Ovary (tissue), 7 donors: ENCODE measurements at regions not wholly inside any gene's neighbourhood (a gene's known extent, or its start where the extent isn't known, plus 50 kb on each side); places are given as distances from the start of the nearest gene placed in this dataset.
"Not testable (repeated sequence)": the region's sequence is repeated elsewhere in the genome, so short reads cannot be mapped to it uniquely, and the experiment has no call there.

Source experiments
- DNase-seq, 5 donors: peaks; one replicate each; pipeline ENCODE4 v3.0.0-alpha.2; 2019 to 2020
- H3K27ac ChIP-seq, 2 donors: fragments of 200-600 bp; one replicate each; pipeline versions ENCODE4 v1.5.1 to v1.8.0; 2019 to 2022
- H3K27me3 ChIP-seq: fragments of 200-600 bp; one replicate; pipeline ENCODE4 v1.8.0; 2022
- H3K36me3 ChIP-seq: fragments of 200-600 bp; sonication (generic); one replicate; pipeline ENCODE4 v1.5.1; 2019
- H3K4me1 ChIP-seq: one replicate; pipeline ENCODE4 v1.8.1; 2013; ENCODE audit warnings: mild to moderate bottlenecking, moderate library complexity; ENCODE audit not compliant: insufficient read depth
- H3K4me3 ChIP-seq: fragments of 200-600 bp; sonication (generic); one replicate; pipeline ENCODE4 v1.5.1; 2017
- H3K9me3 ChIP-seq, 2 donors: fragments of 200-600 bp in 1 of 2; sonication (generic) in 1 of 2; one replicate each; pipeline versions ENCODE4 v1.5.1 to v1.8.1; 2013 to 2019; ENCODE audit warnings: mild to moderate bottlenecking in 1 of 2, moderate library complexity in 1 of 2
- CTCF ChIP-seq, 3 donors: fragments of 450-650 bp in 2 of 3; fragments of 200-600 bp in 1 of 3; IDR thresholded peaks; one replicate each; pipeline versions ENCODE4 v1.5.1 to v1.8.0; 2016 to 2022; ENCODE audit warnings: antibody characterized with exemption in 3 of 3, mild to moderate bottlenecking in 1 of 3
- EP300 ChIP-seq: sonication (generic); formaldehyde crosslinking; IDR thresholded peaks from one replicate; pipeline ENCODE4 v1.6.1; 2017; ENCODE audit warnings: antibody characterized with exemption
- POLR2A ChIP-seq: fragments of 450-650 bp; IDR thresholded peaks from one replicate; pipeline ENCODE4 v1.6.1; 2017; ENCODE audit warnings: antibody characterized with exemption, mild to moderate bottlenecking, moderate library complexity
- WGBS, 3 donors: extraction: QIAGEN DNeasy Blood & Tissue Kit in 1 of 3; methylation state at CpG; one replicate each; pipeline versions ENCODE4 v1.1.5 to v1.1.7; 2013 to 2017; 5-methylcytosine and 5-hydroxymethylcytosine counted together
- intact Hi-C, 4 donors: fragments of 100-400 bp; cut with DNase I; formaldehyde crosslinking; loops; one replicate each; pipeline versions ENCODE4 v1.11.0 to v1.15.1; 2022 to 2023
- donor health status: DM: no; HTN: no; CAD: no; lungs with moderate emphysema.
- donor health status: DM: no; HTN: no; CAD: no.
- donor health status: Bipolar disorder and iron deficiency.
- donor health status: DM: no; HTN: no; CAD: no.
- donor health status: DM: yes; HTN: yes; CAD: no.

GRCh38 chr4:11970754-11971153 is 542.1 kb upstream of the HS3ST1 start:
- Histone ChIP-seq H3K4me3 (no peak overlapping the region), H3K27me3 (no peaks in the 10 kb centered on the region), H3K4me1 (peaks cover 1% of the 10 kb centered on the region), H3K27ac (no peak overlapping the region), H3K36me3 (no peaks in the 10 kb centered on the region), H3K9me3 (no peaks in the 10 kb centered on the region)
- no peak for DNase-seq
- intact Hi-C loops: no loop called here
- TF ChIP-seq CTCF (IDR thresholded peaks at IDR 0.05): no peak
- no peak for TF ChIP-seq POLR2A
- TF ChIP-seq EP300: no peak

GRCh38 chr4:11966782-11967181 is 538.1 kb upstream of the HS3ST1 start:
- H3K9me3 ChIP-seq: no peaks in the 10 kb centered on the region
- H3K36me3 ChIP-seq: no peaks in the 10 kb centered on the region
- intact Hi-C loops: no loop called here
- H3K4me1 ChIP-seq: peaks cover 5% of the 10 kb centered on the region
- DNase-seq: no peak
- 40 to 43% (median 40%) methylated on average over 4 of the region's 4 CpGs for WGBS, 3 donors
- no peak overlapping the region for H3K27ac ChIP-seq
- TF ChIP-seq EP300 (no peak), CTCF (IDR thresholded peaks at IDR 0.05) (no peak), POLR2A (no peak)
- no peaks in the 10 kb centered on the region for H3K27me3 ChIP-seq
- no peak overlapping the region for H3K4me3 ChIP-seq

DNA sequence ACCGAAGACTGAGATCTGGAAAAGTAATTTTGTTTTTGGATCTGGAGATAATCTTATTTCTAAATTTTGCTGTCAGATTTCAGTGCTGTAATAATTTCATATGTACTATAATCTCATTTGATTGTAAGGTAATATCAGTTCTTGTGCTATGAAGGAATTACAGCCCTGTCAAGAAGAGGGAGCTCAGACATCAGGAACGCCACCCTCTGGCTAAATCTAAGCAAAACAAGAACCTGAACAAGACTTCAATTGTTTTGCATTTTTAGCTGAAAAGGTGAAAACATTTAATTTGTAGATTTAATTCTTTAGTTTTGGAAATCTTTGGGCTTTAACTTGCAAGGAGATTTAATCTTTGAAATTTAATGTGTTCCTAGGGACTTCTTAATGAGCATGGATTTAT is 525.4 kb upstream of the HS3ST1 start:
- no peak for DNase-seq
- Histone ChIP-seq H3K36me3 (no peaks in the 10 kb centered on the region), H3K4me1 (no peaks in the 10 kb centered on the region), H3K27ac (no peak overlapping the region), H3K27me3 (no peaks in the 10 kb centered on the region), H3K9me3 (no peaks in the 10 kb centered on the region), H3K4me3 (no peak overlapping the region)
- intact Hi-C loops: no loop called here
- WGBS, 3 donors: 63 to 73% (median 69%) methylated on average over 2 of the region's 2 CpGs
- TF ChIP-seq POLR2A (no peak), EP300 (no peak), CTCF (IDR thresholded peaks at IDR 0.05) (no peak)

GRCh38 chr4:11949355-11949754 is 520.7 kb upstream of the HS3ST1 start:
- Histone ChIP-seq H3K27me3 (no peaks in the 10 kb centered on the region), H3K9me3 (no peaks in the 10 kb centered on the region), H3K27ac (no peak overlapping the region), H3K36me3 (no peaks in the 10 kb centered on the region), H3K4me3 (no peak overlapping the region), H3K4me1 (peaks cover 5% of the 10 kb centered on the region)
- no peak for DNase-seq
- TF ChIP-seq EP300 (no peak), CTCF (IDR thresholded peaks at IDR 0.05) (no peak), POLR2A (no peak)
- intact Hi-C loops: no loop called here
- 95 to 98% (median 97%) methylated on average over 3 of the region's 3 CpGs for WGBS, 3 donors

GRCh38 chr4:11947629-11948028 is 518.9 kb upstream of the HS3ST1 start:
- H3K9me3 ChIP-seq, intact Hi-C loops, H3K27me3 ChIP-seq, H3K4me1 ChIP-seq, H3K4me3 ChIP-seq, DNase-seq, H3K36me3 ChIP-seq, H3K27ac ChIP-seq: not testable (repeated sequence)
- 0 to 8% (median 7%) methylated on average over 1 of the region's 1 CpG for WGBS, 3 donors
